Progenitor cell of endocrine pancreas (in vitro differentiated cells): ENCODE measurements at regions not wholly inside any gene's neighbourhood (a gene's known extent, or its start where the extent isn't known, plus 50 kb on each side); places are given as distances from the start of the nearest gene placed in this dataset.

ENCODE experiments used
- DNase-seq: peaks from one replicate; pipeline ENCODE4 v3.0.0; 2021; ENCODE audit warnings: low spot score; ENCODE audit not compliant: unreplicated experiment
- H3K27ac Mint-ChIP-seq: 2 replicates; pipeline ENCODE4 v1.8.0; 2021; ENCODE audit warnings: mild to moderate bottlenecking, moderate library complexity, mixed read lengths
- H3K27me3 Mint-ChIP-seq: 2 replicates; pipeline ENCODE4 v1.8.0; 2021; ENCODE audit warnings: mixed read lengths
- H3K36me3 Mint-ChIP-seq: 2 replicates; pipeline ENCODE4 v1.8.0; 2022; ENCODE audit warnings: mixed read lengths; ENCODE audit not compliant: insufficient read depth
- H3K4me1 Mint-ChIP-seq: 2 replicates; pipeline ENCODE4 v1.8.0; 2021; ENCODE audit warnings: low read depth, mixed read lengths
- H3K4me3 Mint-ChIP-seq: 2 replicates; pipeline ENCODE4 v1.8.0; 2021; ENCODE audit warnings: low read depth, mild to moderate bottlenecking, moderate library complexity, mixed read lengths
- H3K9me3 Mint-ChIP-seq: 2 replicates; pipeline ENCODE4 v1.8.0; 2021; ENCODE audit warnings: low read depth, mixed read lengths
- CTCF ChIP-seq: fragments of 200-600 bp; sonication (generic); IDR thresholded peaks from one replicate; pipeline ENCODE4 v1.5.0; 2021; ENCODE audit warnings: antibody characterized with exemption, mild to moderate bottlenecking; ENCODE audit not compliant: unreplicated experiment

- no peak for DNase-seq
- Mint-ChIP-seq H3K9me3 (no peaks in the 10 kb centered on the region), H3K36me3 (no peaks in the 10 kb centered on the region), H3K4me3 (no peak overlapping the region), H3K27ac (no peak overlapping the region), H3K27me3 (no peaks in the 10 kb centered on the region), H3K4me1 (no peaks in the 10 kb centered on the region)
- TF ChIP-seq CTCF = no peak
Measured at GRCh38 chr13:85228692-85229091, 570.5 kb downstream of the SLITRK6 start.

GRCh38 chr13:85223883-85224656, 575.1 kb downstream of the SLITRK6 start:
- Mint-ChIP-seq H3K4me1 (no peaks in the 10 kb centered on the region), H3K4me3 (no peak overlapping the region), H3K9me3 (no peaks in the 10 kb centered on the region), H3K27ac (no peak overlapping the region), H3K27me3 (no peaks in the 10 kb centered on the region), H3K36me3 (no peaks in the 10 kb centered on the region)
- no peak for TF ChIP-seq CTCF
- DNase-seq = no peak

- Mint-ChIP-seq H3K4me3 (no peak overlapping the region), H3K4me1 (no peaks in the 10 kb centered on the region), H3K9me3 (no peaks in the 10 kb centered on the region), H3K36me3 (no peaks in the 10 kb centered on the region), H3K27me3 (no peaks in the 10 kb centered on the region), H3K27ac (no peak overlapping the region)
- DNase-seq = no peak
- TF ChIP-seq CTCF = no peak
Measured at GRCh38 chr13:85216576-85216975, 582.6 kb downstream of the SLITRK6 start.

GRCh38 chr13:85212692-85213091, 586.5 kb downstream of the SLITRK6 start:
- TF ChIP-seq CTCF = no peak
- H3K4me1 Mint-ChIP-seq = no peaks in the 10 kb centered on the region
- no peaks in the 10 kb centered on the region for H3K27me3 Mint-ChIP-seq
- no peak for DNase-seq
- H3K36me3 Mint-ChIP-seq = no peaks in the 10 kb centered on the region
- H3K9me3 Mint-ChIP-seq = peaks cover 6% of the 10 kb centered on the region
- no peak overlapping the region for H3K27ac Mint-ChIP-seq
- no peak overlapping the region for H3K4me3 Mint-ChIP-seq

- Mint-ChIP-seq H3K4me3 (no peak overlapping the region), H3K27me3 (no peaks in the 10 kb centered on the region), H3K4me1 (no peaks in the 10 kb centered on the region), H3K27ac (no peak overlapping the region), H3K9me3 (peaks cover 22% of the 10 kb centered on the region), H3K36me3 (peaks cover 2% of the 10 kb centered on the region)
- TF ChIP-seq CTCF = no peak
- DNase-seq = no peak
Measured at GRCh38 chr13:85204668-85205344, 594.4 kb downstream of the SLITRK6 start.
